Naive thymus-derived CD8-positive, alpha-beta T cell (primary cell): ENCODE measurements at regions not wholly inside any gene's neighbourhood (a gene's known extent, or its start where the extent isn't known, plus 50 kb on each side); places are given as distances from the start of the nearest gene placed in this dataset.

ENCODE experiments used
- ATAC-seq, 2 donors: fragments of 150-1000 bp; cut with Tn5 transposase in 1 of 2; sonication (Bioruptor Pico), chemical (Tn5 transposase) in 1 of 2; 1 replicate in 1 of 2; 2 replicates in 1 of 2; pipeline ENCODE4 v1.10.0; 2021; ENCODE audit warnings: mild to moderate bottlenecking in 2 of 2, moderate library complexity in 2 of 2
- POLR2A ChIA-PET: fragments of 350-600 bp; sonication (Branson Sonifier 250); formaldehyde crosslinking; loops from one replicate; lab custom pipeline; 2021; ENCODE audit warnings: antibody characterized with exemption; lab: Charles Lee
- DNase-seq, 10 donors: peaks; one replicate each; pipeline versions ENCODE4 v3.0.0 to v3.0.0-alpha.2; 2020 to 2022
- H3K27ac Mint-ChIP-seq, 10 donors: one replicate each; pipeline ENCODE4 v1.8.0; 2020 to 2022; ENCODE audit warnings: mild to moderate bottlenecking in 10 of 10, mixed read lengths in 10 of 10, moderate library complexity in 4 of 10, inconsistent platforms in 1 of 10
- H3K27me3 Mint-ChIP-seq, 5 donors: one replicate each; pipeline ENCODE4 v1.8.0; 2021 to 2022; ENCODE audit warnings: mixed read lengths in 5 of 5
- H3K36me3 Mint-ChIP-seq, 3 donors: one replicate each; pipeline ENCODE4 v1.8.0; 2020 to 2022; ENCODE audit warnings: mixed read lengths in 3 of 3, mild to moderate bottlenecking in 2 of 3, inconsistent platforms in 1 of 3
- H3K4me1 Mint-ChIP-seq, 4 donors: one replicate each; pipeline ENCODE4 v1.8.0; 2021 to 2022; ENCODE audit warnings: mixed read lengths in 4 of 4
- H3K4me3 Mint-ChIP-seq, 10 donors: one replicate each; pipeline ENCODE4 v1.8.0; 2020 to 2022; ENCODE audit warnings: mild to moderate bottlenecking in 10 of 10, mixed read lengths in 10 of 10, moderate library complexity in 6 of 10, inconsistent platforms in 1 of 10
- H3K9me3 Mint-ChIP-seq, 9 donors: one replicate each; pipeline ENCODE4 v1.8.0; 2020 to 2022; ENCODE audit warnings: mixed read lengths in 9 of 9, mild to moderate bottlenecking in 3 of 9, inconsistent platforms in 1 of 9, moderate library complexity in 1 of 9

GRCh38 chr3:106773795-106774194 lies 603.4 kb upstream of the CCDC54 start:
- Mint-ChIP-seq H3K4me1 (no peaks in the 10 kb centered on the region), H3K9me3 (peaks cover 0 to 5% (median 0%) of the 10 kb centered on the region in 9 donors), H3K27ac (no peak overlapping the region), H3K36me3 (no peaks in the 10 kb centered on the region), H3K27me3 (peaks cover 0 to 3% (median 0%) of the 10 kb centered on the region in 5 donors), H3K4me3 (no peak overlapping the region)
- no peak for ATAC-seq
- POLR2A ChIA-PET: no interaction called here
- no peak for DNase-seq

- no peak for ATAC-seq
- Mint-ChIP-seq H3K9me3 (no peaks in the 10 kb centered on the region), H3K27me3 (peaks cover 0 to 11% (median 2%) of the 10 kb centered on the region in 5 donors), H3K4me1 (no peaks in the 10 kb centered on the region), H3K4me3 (no peak overlapping the region), H3K27ac (no peak overlapping the region), H3K36me3 (no peaks in the 10 kb centered on the region)
- no peak for DNase-seq
- POLR2A ChIA-PET: interaction anchor here (0.6 kb wide), 1 partner anchor 52 kb away, joined by 3 read pairs; no protein-coding TSS in a partner anchor
These were observed 594.0 kb upstream of the CCDC54 start for GRCh38 chr3:106783231-106783630.

GRCh38 chr3:106789276-106789675 lies 588.0 kb upstream of the CCDC54 start:
- POLR2A ChIA-PET: no interaction called here
- peaks cover 0 to 11% (median 4%) of the 10 kb centered on the region in 5 donors for H3K27me3 Mint-ChIP-seq
- H3K36me3 Mint-ChIP-seq: no peaks in the 10 kb centered on the region
- peaks cover 0 to 5% (median 0%) of the 10 kb centered on the region in 9 donors for H3K9me3 Mint-ChIP-seq
- ATAC-seq (no peak), DNase-seq (no peak)
- H3K27ac Mint-ChIP-seq: no peak overlapping the region
- H3K4me3 Mint-ChIP-seq: no peak overlapping the region
- no peaks in the 10 kb centered on the region for H3K4me1 Mint-ChIP-seq

- Mint-ChIP-seq H3K27ac (no peak overlapping the region), H3K36me3 (no peaks in the 10 kb centered on the region), H3K4me1 (no peaks in the 10 kb centered on the region), H3K27me3 (peaks cover 0 to 4% (median 2%) of the 10 kb centered on the region in 5 donors), H3K4me3 (no peak overlapping the region), H3K9me3 (peaks cover 0 to 5% (median 0%) of the 10 kb centered on the region in 9 donors)
- DNase-seq (no peak), ATAC-seq (no peak)
- POLR2A ChIA-PET: no interaction called here
These were observed 584.5 kb upstream of the CCDC54 start for GRCh38 chr3:106792716-106793115.

GRCh38 chr3:106794442-106794841 lies 582.8 kb upstream of the CCDC54 start:
- no peak for ATAC-seq
- Mint-ChIP-seq H3K4me1 (no peaks in the 10 kb centered on the region), H3K27me3 (peaks cover 0 to 4% (median 2%) of the 10 kb centered on the region in 5 donors), H3K9me3 (peaks cover 0 to 5% (median 0%) of the 10 kb centered on the region in 9 donors), H3K36me3 (no peaks in the 10 kb centered on the region), H3K27ac (peak overlapping the region in 1 of 10 donors; percentile 33), H3K4me3 (no peak overlapping the region)
- no peak for DNase-seq
- POLR2A ChIA-PET: no interaction called here

- ATAC-seq: no peak
- Mint-ChIP-seq H3K36me3 (no peaks in the 10 kb centered on the region), H3K4me1 (no peaks in the 10 kb centered on the region), H3K4me3 (no peak overlapping the region), H3K27me3 (peaks cover 0 to 4% (median 0%) of the 10 kb centered on the region in 5 donors), H3K9me3 (peaks cover 0 to 5% (median 0%) of the 10 kb centered on the region in 9 donors), H3K27ac (no peak overlapping the region)
- POLR2A ChIA-PET: no interaction called here
- DNase-seq: no peak
These were observed 581.7 kb upstream of the CCDC54 start for GRCh38 chr3:106795553-106795952.

- H3K9me3 Mint-ChIP-seq: peaks cover 0 to 2% (median 0%) of the 10 kb centered on the region in 9 donors
- no peaks in the 10 kb centered on the region for H3K27me3 Mint-ChIP-seq
- ATAC-seq (no peak), DNase-seq (no peak)
- H3K4me1 Mint-ChIP-seq: no peaks in the 10 kb centered on the region
- POLR2A ChIA-PET: no interaction called here
- no peak overlapping the region for H3K4me3 Mint-ChIP-seq
- H3K36me3 Mint-ChIP-seq: no peaks in the 10 kb centered on the region
- no peak overlapping the region for H3K27ac Mint-ChIP-seq
These were observed 579.8 kb upstream of the CCDC54 start for GRCh38 chr3:106797461-106797860.

GRCh38 chr3:106805625-106806024 lies 571.6 kb upstream of the CCDC54 start:
- no peak for DNase-seq
- ATAC-seq: no peak
- no peak overlapping the region for H3K4me3 Mint-ChIP-seq
- H3K36me3 Mint-ChIP-seq: no peaks in the 10 kb centered on the region
- no peaks in the 10 kb centered on the region for H3K9me3 Mint-ChIP-seq
- no peaks in the 10 kb centered on the region for H3K4me1 Mint-ChIP-seq
- no peaks in the 10 kb centered on the region for H3K27me3 Mint-ChIP-seq
- POLR2A ChIA-PET: no interaction called here
- no peak overlapping the region for H3K27ac Mint-ChIP-seq

- DNase-seq (no peak), ATAC-seq (no peak)
- no peaks in the 10 kb centered on the region for H3K4me1 Mint-ChIP-seq
- no peaks in the 10 kb centered on the region for H3K9me3 Mint-ChIP-seq
- no peak overlapping the region for H3K4me3 Mint-ChIP-seq
- POLR2A ChIA-PET: no interaction called here
- H3K27me3 Mint-ChIP-seq: no peaks in the 10 kb centered on the region
- no peaks in the 10 kb centered on the region for H3K36me3 Mint-ChIP-seq
- no peak overlapping the region for H3K27ac Mint-ChIP-seq
These were observed 570.3 kb upstream of the CCDC54 start for GRCh38 chr3:106806964-106807363.

GRCh38 chr3:106809041-106809440 lies 568.2 kb upstream of the CCDC54 start:
- POLR2A ChIA-PET: no interaction called here
- Mint-ChIP-seq H3K27ac (peak overlapping the region in 1 of 10 donors; percentile 4), H3K36me3 (no peaks in the 10 kb centered on the region), H3K27me3 (peaks cover 0 to 4% (median 1%) of the 10 kb centered on the region in 5 donors), H3K9me3 (no peaks in the 10 kb centered on the region), H3K4me1 (no peaks in the 10 kb centered on the region), H3K4me3 (no peak overlapping the region)
- ATAC-seq: no peak
- no peak for DNase-seq

- no peak for DNase-seq
- no peak for ATAC-seq
- Mint-ChIP-seq H3K4me3 (no peak overlapping the region), H3K36me3 (no peaks in the 10 kb centered on the region), H3K9me3 (no peaks in the 10 kb centered on the region), H3K27me3 (peaks cover 0 to 9% (median 1%) of the 10 kb centered on the region in 5 donors), H3K27ac (no peak overlapping the region), H3K4me1 (no peaks in the 10 kb centered on the region)
- POLR2A ChIA-PET: no interaction called here
These were observed 567.5 kb upstream of the CCDC54 start for GRCh38 chr3:106809623-106810299.

- Mint-ChIP-seq H3K4me3 (no peak overlapping the region), H3K27me3 (peaks cover 0 to 9% (median 1%) of the 10 kb centered on the region in 5 donors), H3K4me1 (no peaks in the 10 kb centered on the region), H3K27ac (no peak overlapping the region), H3K36me3 (no peaks in the 10 kb centered on the region), H3K9me3 (no peaks in the 10 kb centered on the region)
- POLR2A ChIA-PET: no interaction called here
- no peak for ATAC-seq
- no peak for DNase-seq
These were observed 566.9 kb upstream of the CCDC54 start for GRCh38 chr3:106810300-106810875.

GRCh38 chr3:106811376-106811775 lies 565.9 kb upstream of the CCDC54 start:
- POLR2A ChIA-PET: no interaction called here
- no peaks in the 10 kb centered on the region for H3K36me3 Mint-ChIP-seq
- H3K27me3 Mint-ChIP-seq: peaks cover 0 to 9% (median 1%) of the 10 kb centered on the region in 5 donors
- DNase-seq (no peak), ATAC-seq (no peak)
- no peak overlapping the region for H3K4me3 Mint-ChIP-seq
- no peak overlapping the region for H3K27ac Mint-ChIP-seq
- no peaks in the 10 kb centered on the region for H3K4me1 Mint-ChIP-seq
- no peaks in the 10 kb centered on the region for H3K9me3 Mint-ChIP-seq
